ENCODE measurements at regions not wholly inside any gene's neighbourhood (a gene's known extent, or its start where the extent isn't known, plus 50 kb on each side); places are given as distances from the start of the nearest gene placed in this dataset.
"Not testable (repeated sequence)": the region's sequence is repeated elsewhere in the genome, so short reads cannot be mapped to it uniquely, and the experiment has no call there.

DNA sequence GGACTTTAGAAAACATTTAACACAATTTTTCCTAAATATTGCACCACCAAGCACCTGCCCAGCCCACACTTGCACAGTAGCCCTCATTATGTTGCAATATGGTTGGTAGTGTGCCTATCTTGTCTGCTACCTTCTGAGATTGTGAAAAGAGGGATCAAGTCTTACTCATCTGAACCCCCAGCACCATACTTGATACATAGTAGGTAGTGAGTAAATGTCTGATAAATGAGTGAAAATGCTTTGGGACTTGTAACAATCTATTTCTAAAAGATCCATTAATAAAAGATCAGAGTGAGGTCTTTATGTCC, 118.4 kb upstream of the MED14 start:
- no peak for DNase-seq

DNA sequence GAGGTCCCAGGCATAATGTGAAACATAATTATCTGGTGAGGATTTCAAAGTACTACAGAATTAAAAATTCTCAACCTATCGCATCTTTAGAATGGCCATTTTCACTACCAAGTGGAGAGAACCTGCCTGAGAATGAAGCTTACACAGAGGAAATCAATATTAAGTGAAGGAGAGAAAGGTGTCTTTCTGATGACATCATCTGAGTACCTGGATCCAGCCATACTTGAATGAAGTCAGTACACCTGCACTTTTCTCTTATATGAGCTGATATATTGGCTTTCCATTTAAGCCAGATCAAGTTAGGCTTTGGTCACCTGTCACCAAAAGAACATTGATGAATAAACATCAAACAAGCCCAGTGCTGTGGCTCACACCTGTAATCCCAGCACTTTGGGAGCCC, 118.9 kb upstream of the MED14 start:
- DNase-seq: no peak

DNA sequence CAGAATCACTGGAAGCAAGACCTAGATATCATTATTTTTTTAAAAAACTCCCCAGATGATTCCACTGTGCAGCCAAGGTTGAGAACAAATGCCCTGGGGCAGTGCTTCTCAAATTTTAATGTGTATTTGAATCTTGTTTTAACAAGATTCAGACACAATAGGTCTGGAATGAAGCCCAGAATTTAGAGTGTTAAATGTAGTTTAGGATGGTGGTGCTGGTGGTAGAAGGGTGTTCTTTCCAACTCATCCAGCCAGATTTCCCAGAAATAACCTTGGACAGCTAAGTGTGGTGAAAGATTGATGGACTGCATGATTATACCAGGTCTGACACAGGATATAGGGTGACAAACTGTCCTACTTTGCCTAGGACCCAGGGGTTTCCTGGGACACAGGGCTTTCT, 120.1 kb upstream of the MED14 start:
- no peak for DNase-seq

DNA sequence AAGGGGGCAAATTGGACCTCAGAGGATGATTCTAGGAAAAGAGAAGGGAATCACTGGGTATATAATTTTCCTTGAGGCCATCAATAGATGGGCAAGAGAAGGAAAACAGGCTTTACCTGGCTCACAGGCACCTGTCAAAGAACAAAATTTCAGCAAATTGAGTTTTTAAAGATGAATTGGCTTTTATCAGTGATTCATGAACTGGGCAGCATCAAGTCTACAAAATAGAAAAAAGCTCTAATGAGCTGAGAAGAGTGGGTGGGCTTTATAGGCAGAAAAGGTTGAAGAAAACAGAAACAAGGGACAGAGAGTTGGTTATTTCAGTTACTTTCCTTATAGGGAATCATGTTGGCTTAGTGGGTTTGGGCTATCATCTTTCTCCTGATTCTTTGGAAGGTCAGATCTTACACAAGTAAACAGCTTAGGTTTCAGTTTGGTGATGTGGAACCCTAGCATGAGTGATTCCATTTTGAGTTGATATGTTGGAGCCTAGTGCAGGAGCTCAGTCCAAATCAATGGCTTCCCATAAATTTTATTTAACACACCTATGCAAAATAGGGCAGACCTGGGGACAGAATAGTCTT, 120.7 kb upstream of the MED14 start:
- DNase-seq: no peak

DNA sequence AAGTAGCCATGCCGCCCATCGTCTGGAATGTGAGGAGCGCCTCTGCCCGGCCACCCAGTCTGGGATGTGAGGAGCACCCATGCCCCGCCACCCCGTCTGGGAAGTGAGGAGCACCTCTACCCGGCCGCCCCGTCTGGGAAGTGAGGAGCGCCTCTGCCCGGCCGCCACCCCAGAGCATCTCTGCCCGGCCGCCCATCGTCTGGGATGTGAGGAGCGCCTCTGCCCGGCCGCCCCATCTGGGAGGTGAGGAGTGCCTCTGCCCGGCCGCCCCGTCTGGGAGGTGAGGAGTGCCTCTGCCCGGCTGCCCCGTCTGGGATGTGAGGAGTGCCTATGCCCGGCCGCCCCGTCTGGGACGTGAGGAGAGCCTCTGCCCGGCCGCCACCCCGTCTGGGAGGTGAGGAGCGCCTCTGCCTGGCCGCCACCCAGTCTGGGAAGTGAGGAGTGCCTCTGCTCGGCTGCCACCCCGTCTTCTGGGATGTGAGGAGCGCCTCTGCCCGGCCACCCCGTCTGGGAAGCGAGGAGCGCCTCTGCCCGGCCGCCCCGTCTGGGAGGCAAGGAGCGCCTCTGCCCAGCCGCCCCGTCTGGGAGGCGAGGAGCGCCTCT, 126.7 kb upstream of the MED14 start:
- not testable (repeated sequence) for DNase-seq

DNA sequence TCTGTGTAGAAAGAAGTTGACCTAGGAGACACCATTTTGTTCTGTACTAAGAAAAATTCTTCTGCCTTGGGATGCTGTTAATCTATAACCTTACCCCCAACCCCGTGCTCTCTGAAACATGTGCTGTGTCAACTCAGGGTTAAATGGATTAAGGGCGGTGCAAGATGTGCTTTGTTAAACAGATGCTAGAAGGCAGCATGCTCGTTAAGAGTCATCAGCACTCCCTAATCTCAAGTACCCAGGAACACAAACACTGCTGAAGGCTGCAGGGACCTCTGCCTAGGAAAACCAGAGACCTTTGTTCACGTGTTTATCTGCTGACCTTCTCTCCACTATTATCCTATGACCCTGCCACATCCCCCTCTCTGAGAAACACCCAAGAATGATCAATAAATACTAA, 127.9 kb upstream of the MED14 start:
- not testable (repeated sequence) for DNase-seq

DNA sequence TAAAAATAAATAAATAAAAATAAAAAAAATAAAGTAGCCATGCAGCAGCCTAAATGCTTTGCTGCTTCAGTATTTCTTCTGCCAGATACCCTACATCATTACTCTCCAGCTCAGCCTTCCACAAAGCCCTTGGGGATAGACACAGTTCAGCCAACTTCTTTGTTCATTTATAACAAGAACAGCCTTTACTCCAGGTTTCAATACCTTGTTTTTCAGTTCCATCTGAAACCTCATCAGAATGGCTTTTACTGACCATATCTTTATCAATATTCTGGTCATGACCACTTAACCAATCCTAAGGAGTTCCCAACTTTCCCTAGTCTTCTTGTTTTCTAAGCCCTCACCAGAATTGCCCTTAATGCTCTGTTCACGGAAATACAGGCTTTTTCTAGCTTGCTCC, 128.3 kb upstream of the MED14 start:
- DNase-seq: no peak

DNA sequence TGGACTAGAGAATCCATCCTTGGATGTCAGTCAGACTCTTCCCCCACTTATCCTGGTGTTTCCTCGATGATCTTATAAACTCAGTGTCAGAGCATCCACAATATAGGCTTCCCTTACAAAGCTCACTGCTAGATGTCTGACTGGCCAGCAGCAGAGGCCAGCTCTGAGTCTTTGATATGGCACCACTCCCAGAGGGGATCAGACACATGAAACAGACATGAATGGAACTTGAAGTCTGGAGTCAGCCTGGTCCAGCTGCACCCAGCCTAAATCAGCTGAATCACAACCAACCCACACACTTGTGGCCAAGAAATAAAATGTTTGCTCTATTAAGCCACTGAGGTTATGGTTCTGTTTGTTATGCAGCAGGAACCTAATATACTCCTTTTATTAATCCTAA, 129.6 kb upstream of the MED14 start:
- DNase-seq: no peak

DNA sequence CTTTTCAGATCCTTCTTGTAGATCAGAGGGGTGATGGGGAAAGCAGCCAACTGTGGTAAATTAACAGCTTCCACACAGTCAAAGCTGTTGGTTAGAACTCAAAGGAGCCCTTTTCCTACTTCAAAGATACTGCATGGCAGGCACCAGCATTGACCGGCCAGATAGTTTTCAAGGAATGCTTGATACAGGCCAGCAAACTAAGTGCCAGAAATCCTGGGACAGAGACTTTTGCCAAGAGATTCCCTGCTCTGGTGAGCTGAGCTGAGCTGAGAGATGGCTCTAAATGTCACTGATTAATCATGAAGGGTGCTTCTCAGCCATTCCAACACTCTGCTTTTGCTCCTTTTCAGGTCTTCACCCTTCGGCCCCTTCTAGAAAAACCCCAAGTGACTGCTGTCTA, 131.6 kb upstream of the MED14 start:
- no peak for DNase-seq

DNA sequence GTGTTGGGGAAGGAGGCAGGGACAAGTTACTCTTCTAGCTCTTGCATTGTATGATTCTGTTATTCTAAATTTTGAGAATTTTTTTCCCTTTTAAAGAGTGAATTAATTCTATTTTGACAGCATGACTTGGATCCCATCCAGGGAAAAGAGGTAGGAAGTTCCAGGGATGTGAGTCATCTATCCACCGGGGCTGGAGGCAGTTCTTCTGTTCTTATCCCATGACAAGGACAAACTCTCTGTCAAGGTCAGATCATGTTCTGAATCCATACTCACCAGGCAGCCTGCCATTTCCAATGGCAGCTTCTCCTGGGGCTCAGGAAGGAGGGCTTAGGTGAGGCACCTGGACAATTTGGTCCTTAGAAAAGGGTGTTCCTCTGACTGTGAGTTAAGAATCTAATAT, 132.0 kb upstream of the MED14 start:
- no peak for DNase-seq

DNA sequence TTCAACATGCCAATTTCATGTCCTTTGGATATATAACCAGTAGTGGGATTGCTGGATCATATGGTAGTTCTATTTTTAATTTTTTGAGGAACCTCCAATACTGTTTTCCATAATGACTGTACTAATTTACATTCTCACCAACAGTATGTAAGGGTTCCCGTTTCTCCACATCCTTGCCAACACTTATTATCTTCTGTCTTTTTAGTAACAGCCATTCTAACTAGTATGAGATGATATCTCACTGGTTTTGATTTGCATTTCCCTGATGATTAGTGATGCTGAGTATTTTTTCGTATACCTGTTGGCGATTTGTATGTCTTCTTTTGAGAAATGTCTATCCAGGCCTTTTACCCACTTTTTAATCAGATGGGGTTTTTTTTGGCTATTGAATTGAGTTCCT, 133.5 kb upstream of the MED14 start:
- no peak for DNase-seq

DNA sequence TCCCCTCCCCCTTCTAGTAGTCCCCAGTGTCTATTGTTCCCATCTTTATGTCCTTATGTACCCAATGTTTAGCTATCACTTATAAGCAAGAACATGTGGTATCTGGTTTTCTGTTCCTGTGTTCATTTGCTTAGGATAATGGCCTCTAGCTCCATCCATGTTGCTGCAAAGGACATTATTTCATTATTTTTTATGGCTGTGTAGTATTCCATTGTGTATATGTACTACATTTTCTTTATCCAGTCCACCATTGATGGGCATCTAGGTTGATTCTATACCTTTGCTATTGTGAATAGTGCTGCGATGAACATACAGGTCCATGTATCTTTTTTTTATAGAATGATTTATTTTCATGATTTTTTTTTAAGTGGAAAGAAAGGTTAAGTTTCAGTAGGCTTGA, 135.6 kb upstream of the MED14 start:
- not testable (repeated sequence) for DNase-seq

DNA sequence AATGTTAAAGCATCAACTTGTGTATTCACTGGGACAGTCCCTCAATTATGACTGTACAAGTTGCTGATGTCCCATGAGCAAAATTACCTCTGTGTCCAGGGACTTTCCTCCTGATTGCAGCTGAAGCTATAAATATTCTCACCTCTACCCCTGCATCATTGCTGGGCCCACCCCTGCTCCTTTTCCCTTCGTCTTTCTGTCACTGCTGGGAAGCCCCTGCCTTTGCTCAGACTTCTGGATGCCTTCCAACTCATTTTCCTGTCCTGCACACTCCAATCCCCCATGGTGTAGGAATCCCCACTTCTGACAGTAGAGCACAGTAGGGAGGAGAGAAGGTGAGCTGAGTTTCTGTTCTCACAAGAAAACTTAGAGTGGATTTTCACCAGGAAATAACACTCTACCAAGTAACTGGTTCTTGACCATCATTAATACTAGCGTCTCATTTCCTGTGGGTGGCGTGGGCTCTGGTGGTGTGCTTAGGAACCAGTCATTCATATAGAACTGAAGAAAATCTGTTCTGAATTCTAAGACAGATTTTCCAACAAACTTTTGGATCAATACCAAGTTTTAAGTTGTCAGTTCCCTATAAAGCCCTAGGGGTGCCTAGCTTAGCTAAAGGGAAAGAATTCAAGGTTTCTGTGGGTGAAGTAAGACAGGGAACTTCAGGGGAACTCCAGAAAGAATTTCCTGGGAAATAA, 136.2 kb upstream of the MED14 start:
- no peak for DNase-seq

DNA sequence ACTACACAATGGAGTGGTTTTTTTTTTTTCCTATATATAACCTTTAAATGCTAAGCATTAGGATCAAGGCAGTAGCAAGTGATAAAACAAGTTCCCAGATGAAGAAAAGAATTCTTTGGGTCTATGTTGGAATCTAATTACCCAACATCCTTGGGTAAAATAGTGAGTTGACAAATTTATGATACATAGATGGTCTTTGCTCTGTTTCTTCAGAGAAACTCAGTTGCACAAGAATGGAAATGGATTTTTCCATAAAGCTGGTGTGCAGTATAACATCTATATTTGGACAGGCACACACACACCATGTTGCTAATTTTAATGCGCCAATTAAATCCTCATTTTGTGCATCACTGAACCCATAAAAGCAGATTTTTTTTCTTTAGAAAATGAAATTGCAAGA, 137.0 kb upstream of the MED14 start:
- DNase-seq: no peak

DNA sequence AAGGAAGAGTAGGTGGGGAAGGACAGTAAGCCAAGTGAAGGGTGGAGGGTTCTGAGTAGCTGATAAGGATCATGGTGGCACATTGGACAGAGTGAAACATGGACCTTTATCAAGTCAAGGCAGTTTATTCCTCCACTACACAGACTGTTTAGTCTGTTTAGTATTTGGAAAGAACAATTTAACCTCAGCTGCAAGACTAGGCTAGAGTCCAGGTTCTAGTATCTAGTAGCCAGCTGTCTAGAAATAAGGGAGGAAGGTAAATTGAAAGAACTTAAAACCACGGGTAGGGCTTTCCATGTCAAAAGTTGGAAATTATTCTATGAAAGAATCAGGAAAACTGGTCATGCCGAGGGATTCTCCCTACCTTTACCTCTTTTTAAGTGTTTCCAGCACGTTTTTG, 140.1 kb upstream of the MED14 start:
- DNase-seq: no peak

DNA sequence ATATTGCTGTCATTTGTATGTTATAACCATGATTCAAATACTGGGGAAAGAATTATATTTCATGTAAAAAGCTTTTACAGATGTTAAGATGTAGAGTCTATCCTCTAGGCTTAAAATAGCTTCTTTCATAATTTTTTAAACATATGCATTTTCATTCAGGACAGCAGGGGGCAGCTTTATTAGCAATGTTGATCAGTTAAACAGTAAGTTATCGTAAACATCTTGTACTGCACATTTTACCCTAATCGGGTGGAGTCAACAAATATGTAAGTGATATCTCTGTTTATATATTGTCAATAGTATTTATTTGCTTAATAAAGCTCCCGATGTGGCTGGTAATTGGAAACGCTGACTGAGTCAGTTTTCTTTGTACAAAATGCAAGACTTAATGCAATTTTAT, 142.5 kb upstream of the MED14 start:
- no peak for DNase-seq

DNA sequence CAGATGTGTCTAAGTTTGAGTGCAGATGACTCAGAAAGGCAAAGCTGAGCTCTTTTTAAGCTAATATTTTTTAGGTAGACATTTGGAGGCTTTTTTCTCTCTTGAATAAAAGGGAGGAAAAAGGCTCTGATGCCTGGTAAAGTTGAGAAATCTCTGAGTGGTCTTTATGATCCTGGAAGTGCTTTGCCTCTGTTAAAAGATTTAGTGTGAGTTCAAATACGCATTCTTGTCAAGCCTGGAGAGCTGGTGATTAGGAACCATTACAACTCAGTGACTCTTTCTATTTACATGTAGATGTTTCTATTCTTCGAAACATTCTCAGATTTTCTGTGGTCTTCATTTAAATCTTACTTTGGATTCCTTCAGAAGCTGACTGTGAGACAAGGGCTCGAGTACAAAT, 143.4 kb upstream of the MED14 start:
- DNase-seq: no peak

DNA sequence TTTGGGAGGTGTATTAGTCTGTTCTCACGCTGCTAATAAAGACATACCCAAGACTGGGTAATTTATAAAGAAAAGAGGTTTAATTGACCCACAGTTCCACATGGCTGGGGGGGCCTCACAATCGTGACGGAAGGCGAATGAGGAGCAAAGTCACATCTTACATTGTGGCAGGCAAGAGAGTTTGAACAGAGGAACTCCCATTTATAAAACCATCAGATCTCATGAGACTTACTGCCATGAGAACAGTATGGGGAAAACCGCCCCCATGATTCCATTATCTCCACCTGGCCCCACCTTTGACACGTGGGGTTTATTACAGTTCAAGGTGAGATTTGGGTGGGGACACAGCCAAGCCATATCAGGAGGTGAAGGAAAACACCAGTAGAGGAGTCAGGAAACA, 143.8 kb upstream of the MED14 start:
- DNase-seq: not testable (repeated sequence)

DNA sequence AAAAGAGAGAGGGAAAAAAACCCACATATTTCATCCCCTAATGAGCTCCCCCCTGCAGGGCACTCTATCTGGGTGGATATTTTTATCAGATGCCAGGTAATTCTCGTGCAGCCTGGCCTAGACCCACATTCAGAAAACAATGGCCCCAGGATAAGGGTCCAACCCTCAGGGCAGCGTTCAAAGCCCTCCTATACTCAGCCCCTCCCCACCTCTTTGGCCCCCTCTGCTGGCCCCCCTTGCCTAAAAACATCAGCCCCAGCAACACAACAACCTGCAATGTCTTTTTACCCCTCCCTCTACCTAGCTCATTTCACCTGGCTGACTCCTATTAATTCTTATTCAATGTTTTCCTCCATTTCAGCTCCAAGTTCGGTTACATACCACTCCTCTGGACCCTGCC, 145.4 kb upstream of the MED14 start:
- DNase-seq: no peak

DNA sequence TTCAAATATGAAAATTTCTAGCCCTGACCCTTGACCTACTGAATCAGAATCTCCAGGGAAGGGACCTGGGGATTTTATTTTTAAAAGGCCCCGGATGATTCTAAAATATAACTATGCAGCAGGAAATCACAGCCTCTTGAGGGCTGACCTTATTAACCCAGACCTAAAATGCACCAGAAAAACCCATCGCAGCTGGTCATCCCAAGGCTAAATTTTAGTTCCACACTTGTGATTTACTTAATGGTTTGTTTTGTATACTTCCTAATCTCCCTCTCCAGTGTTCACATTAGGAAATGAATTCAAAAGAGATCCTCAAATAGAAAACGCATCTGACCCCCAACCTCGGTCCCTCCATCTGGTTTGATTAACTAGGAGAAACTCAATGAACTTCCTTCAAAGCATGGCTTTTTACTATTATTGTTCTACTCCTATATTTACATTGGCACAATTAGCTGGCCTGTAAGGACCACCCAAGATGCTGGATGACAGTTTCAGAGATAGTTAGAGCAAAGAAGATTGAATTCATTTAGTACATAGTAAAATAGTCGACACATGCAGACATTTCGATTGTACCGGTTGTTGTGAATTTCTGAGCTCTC, 147.8 kb upstream of the MED14 start:
- no peak for DNase-seq

DNA sequence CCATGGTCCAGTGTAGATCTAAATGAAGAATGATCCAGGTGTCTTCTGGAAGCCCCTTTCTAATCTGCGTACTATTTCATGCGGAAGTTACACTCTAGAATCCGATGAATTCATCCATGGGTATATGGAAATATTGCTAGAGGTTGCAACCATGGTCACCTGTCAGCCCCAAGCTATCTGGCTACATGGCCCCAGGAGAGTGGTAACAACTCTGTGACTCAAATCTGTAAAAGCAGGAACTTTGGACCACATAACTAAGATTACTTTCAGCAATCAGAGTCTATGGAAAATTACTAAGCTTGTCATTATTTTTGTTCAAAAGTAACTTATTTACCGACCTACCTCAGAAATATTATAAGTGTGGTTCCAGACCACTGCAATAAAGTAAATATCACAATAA, 150.6 kb upstream of the MED14 start:
- DNase-seq: no peak

DNA sequence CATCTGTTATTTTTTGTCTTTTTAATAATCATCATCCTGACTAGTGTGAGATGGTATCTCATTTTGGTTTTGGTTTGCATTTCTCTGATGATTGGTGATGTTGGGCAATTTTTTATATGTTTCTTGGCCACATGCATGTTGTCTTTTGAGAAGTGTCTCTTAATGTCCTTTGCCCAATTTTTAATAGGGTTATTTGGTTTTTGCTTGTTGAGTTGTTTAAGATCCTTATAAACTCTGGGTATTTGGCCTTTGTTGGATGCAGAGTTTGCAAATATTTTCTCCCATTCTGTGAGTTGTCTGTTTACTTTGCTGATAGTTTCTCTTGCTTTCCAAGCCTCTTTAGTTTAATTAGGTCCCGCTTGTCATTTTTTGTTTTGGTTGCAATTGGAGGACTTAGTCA, 152.1 kb upstream of the MED14 start:
- no peak for DNase-seq

DNA sequence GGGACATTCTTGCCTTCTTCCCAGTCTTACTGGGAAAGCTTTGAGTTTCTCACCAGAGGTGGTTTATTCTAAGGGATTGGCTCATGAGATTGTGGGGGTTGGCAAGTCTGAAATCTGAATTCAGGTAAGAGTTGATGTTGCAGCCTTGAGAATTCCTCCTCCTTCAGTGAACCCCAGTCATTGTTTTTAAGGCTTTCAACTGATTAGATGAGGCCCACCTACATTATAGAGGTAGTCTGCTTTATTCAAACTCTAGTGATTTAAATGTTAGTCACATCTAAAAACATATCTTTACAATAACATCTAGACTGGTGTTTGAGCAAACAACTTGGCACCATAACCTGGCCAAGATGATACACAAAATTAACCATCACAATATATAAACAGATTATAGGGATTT, 156.5 kb upstream of the MED14 start:
- no peak for DNase-seq

DNA sequence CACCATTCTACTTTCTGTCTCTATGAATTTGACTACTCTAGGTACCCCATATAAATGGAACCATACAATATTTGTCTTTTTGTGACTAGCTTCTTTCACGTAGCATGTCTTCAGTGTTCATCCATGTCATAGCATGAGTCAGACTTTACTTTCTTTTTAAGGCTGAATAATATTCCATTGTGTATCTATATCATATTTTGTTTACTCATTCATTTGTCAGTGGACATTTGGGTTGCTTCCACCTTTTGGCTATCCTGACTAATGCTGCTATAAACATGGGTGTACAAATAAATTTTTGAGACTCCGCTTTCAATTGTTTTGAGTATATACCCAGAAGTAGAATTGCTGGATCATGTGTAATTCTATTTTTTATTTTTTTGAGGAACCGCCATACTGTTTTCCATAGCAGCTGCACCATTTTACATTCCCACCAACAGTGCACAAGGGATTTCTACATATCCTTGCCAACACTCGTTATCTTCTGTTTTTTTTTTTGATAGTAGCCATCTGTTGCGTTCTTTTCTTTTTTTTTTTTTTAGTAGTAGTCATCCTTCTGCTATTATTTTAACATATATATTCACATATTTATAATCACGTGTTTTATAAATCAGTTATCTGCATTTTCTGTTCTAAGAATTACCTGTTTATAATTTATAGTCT, 158.0 kb upstream of the MED14 start:
- DNase-seq: no peak
